ENCODE measurements at regions not wholly inside any gene's neighbourhood (a gene's known extent, or its start where the extent isn't known, plus 50 kb on each side); places are given as distances from the start of the nearest gene placed in this dataset.

DNA sequence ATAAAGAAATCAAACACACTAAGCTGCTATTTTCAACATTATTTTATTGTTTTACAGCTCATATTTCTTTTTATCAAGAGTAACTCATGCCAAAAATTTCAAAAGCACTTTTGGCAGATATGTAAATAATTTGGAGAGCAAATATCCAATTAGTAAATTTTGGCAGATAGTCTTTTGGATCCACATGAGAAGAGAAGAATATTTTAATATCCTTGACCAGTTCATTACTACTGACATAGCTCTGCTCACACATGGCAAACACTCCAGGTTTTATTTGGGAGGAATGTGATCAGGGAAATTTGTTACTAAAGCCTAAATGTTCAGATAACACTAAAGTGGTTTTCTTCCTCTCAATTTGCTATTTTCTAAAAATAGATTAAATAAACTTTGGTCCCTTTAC is 1054.3 kb downstream of the FAT4 start:
- intact Hi-C loops (cut with DNase I), result no loop called here
- Histone ChIP-seq H3K27me3 (no peaks in the 10 kb centered on the region), H3K36me3 (no peaks in the 10 kb centered on the region), H3K27ac (no peak overlapping the region), H3K4me3 (no peak overlapping the region), H3K4me1 (peaks cover 0 to 20% (median 16%) of the 10 kb centered on the region in 4 donors), H3K9me3 (peaks cover 0 to 4% (median 0%) of the 10 kb centered on the region in 4 donors)
- TF ChIP-seq, protein P1, sequence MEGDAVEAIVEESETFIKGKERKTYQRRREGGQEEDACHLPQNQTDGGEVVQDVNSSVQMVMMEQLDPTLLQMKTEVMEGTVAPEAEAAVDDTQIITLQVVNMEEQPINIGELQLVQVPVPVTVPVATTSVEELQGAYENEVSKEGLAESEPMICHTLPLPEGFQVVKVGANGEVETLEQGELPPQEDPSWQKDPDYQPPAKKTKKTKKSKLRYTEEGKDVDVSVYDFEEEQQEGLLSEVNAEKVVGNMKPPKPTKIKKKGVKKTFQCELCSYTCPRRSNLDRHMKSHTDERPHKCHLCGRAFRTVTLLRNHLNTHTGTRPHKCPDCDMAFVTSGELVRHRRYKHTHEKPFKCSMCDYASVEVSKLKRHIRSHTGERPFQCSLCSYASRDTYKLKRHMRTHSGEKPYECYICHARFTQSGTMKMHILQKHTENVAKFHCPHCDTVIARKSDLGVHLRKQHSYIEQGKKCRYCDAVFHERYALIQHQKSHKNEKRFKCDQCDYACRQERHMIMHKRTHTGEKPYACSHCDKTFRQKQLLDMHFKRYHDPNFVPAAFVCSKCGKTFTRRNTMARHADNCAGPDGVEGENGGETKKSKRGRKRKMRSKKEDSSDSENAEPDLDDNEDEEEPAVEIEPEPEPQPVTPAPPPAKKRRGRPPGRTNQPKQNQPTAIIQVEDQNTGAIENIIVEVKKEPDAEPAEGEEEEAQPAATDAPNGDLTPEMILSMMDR (IDR thresholded peaks at IDR 0.05), result no peak
- TF ChIP-seq EP300 (IDR thresholded peaks at IDR 0.05), result no peak
- TF ChIP-seq POLR2AphosphoS5 (IDR thresholded peaks at IDR 0.05), result no peak
- DNase-seq, result no peak

GRCh38 chr4:126372634-126373033 is 1057.9 kb downstream of the FAT4 start:
- Histone ChIP-seq H3K27ac (no peak overlapping the region), H3K27me3 (no peaks in the 10 kb centered on the region), H3K4me1 (peaks cover 0 to 20% (median 16%) of the 10 kb centered on the region in 4 donors), H3K36me3 (no peaks in the 10 kb centered on the region), H3K4me3 (no peak overlapping the region), H3K9me3 (no peaks in the 10 kb centered on the region)
- DNase-seq, result no peak
- 78 to 90% methylated on average over 2 of the region's 2 CpGs for WGBS, 2 donors
- TF ChIP-seq POLR2A (IDR thresholded peaks at IDR 0.05) (no peak), POLR2AphosphoS5 (IDR thresholded peaks at IDR 0.05) (no peak), EP300 (IDR thresholded peaks at IDR 0.05) (no peak)
- TF ChIP-seq, protein P1 (IDR thresholded peaks at IDR 0.05), result no peak
- intact Hi-C loops (cut with DNase I), result no loop called here

DNA sequence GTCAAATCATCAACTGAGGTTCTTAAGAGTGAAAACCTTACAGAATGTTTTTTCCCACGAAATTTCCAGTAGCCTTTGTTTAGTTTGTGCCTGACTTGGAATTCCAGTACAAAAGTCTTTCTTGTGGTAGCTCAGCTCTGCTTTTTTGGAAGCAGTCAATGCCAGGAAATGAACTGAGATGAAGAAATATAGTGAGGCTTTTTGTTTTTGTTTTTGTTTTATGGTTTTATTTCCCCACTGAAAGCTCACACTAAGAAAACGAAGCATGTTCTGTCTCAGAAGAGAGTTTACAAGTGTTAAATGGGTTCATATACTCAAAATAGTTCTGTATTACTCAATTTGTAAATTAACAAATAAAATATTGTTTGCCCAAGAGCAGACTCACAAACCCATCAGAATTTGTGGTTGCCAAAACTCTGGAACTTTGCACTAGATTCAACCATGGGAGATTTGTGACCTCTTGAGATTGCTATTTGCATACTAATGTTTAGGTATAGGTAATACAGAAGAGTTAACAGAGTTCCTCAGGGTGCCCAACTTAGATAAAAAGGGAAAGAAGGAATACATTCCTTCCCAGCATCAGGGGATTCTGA is 1060.8 kb downstream of the FAT4 start:
- Histone ChIP-seq H3K4me1 (no peaks in the 10 kb centered on the region), H3K27ac (no peak overlapping the region), H3K9me3 (no peaks in the 10 kb centered on the region), H3K27me3 (no peaks in the 10 kb centered on the region), H3K4me3 (no peak overlapping the region), H3K36me3 (no peaks in the 10 kb centered on the region)
- no peak for DNase-seq
- no peak for TF ChIP-seq POLR2A (IDR thresholded peaks at IDR 0.05)
- TF ChIP-seq, protein P1 (IDR thresholded peaks at IDR 0.05), result no peak
- no peak for TF ChIP-seq POLR2AphosphoS5 (IDR thresholded peaks at IDR 0.05)
- TF ChIP-seq EP300 (IDR thresholded peaks at IDR 0.05), result no peak
- WGBS, 2 donors, result 3 to 21% methylated on average over 2 of the region's 2 CpGs
- intact Hi-C loops (cut with DNase I), result no loop called here

DNA sequence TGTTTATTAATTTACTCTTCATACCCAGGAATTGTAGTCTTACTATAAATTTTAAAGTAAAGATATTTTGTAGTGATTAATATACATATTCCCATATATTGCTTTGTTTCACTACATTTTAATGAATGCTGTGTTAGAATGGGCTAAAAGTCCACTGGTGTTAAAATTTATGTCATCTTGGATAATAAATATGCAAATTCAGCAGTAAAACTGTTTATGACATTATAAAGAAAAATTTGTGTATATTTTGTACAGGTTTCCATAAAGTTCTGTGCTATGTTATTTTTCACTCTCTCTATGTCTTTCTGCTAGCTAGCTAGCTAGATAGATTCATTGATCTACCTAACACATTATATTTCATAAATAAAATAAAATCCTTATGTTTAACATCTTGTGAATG is 1071.2 kb downstream of the FAT4 start:
- H3K9me3 ChIP-seq, result no peaks in the 10 kb centered on the region
- no peak overlapping the region for H3K4me3 ChIP-seq
- TF ChIP-seq POLR2AphosphoS5 (IDR thresholded peaks at IDR 0.05), result no peak
- no peak for TF ChIP-seq EP300 (IDR thresholded peaks at IDR 0.05)
- TF ChIP-seq, protein P1 (IDR thresholded peaks at IDR 0.05), result no peak
- TF ChIP-seq POLR2A (IDR thresholded peaks at IDR 0.05), result no peak
- intact Hi-C loops (cut with DNase I), result no loop called here
- H3K36me3 ChIP-seq, result no peaks in the 10 kb centered on the region
- no peak for DNase-seq
- H3K4me1 ChIP-seq, result no peaks in the 10 kb centered on the region
- no peaks in the 10 kb centered on the region for H3K27me3 ChIP-seq
- no peak overlapping the region for H3K27ac ChIP-seq

GRCh38 chr4:126386512-126386911 is 1071.8 kb downstream of the FAT4 start:
- Histone ChIP-seq H3K27me3 (no peaks in the 10 kb centered on the region), H3K4me1 (no peaks in the 10 kb centered on the region), H3K36me3 (no peaks in the 10 kb centered on the region), H3K4me3 (no peak overlapping the region), H3K27ac (no peak overlapping the region), H3K9me3 (no peaks in the 10 kb centered on the region)
- intact Hi-C loops (cut with DNase I), result no loop called here
- no peak for DNase-seq
- TF ChIP-seq EP300 (IDR thresholded peaks at IDR 0.05) (no peak), POLR2AphosphoS5 (IDR thresholded peaks at IDR 0.05) (no peak), POLR2A (IDR thresholded peaks at IDR 0.05) (no peak)
- TF ChIP-seq, protein P1 (IDR thresholded peaks at IDR 0.05), result no peak
- 55 to 85% methylated on average over 2 of the region's 2 CpGs for WGBS, 2 donors
